HCT116 (cell line): ENCODE measurements at regions not wholly inside any gene's neighbourhood (a gene's known extent, or its start where the extent isn't known, plus 50 kb on each side); places are given as distances from the start of the nearest gene placed in this dataset.

ENCODE experiments used
- CTCF ChIP-seq, 3 experiments: fragments of 200-600 bp in 1 of 3; sonication (generic) in 1 of 3; IDR thresholded peaks in 2 of 3; conservative IDR thresholded peaks in 1 of 3; 2 replicates each; pipeline ENCODE4 v1.5.1; 2012 to 2017; ENCODE audit warnings: low read depth in 2 of 3, low read length in 2 of 3, antibody characterized with exemption in 1 of 3, borderline replicate concordance in 1 of 3, control low read depth in 1 of 3, mild to moderate bottlenecking in 1 of 3, mixed read lengths in 1 of 3, mixed run types in 1 of 3, moderate library complexity in 1 of 3; ENCODE audit not compliant: insufficient read depth in 1 of 3
- ELF1 ChIP-seq: IDR thresholded peaks from 2 replicates; pipeline ENCODE4 v1.6.1; 2012; ENCODE audit warnings: low read depth, borderline replicate concordance
- EZH2 ChIP-seq: fragments of 200-600 bp; sonication (generic); IDR thresholded peaks from 2 replicates; pipeline ENCODE4 v1.6.1; 2017; ENCODE audit warnings: antibody characterized with exemption, mixed run types
- EZH2phosphoT487 ChIP-seq: fragments of 200-600 bp; IDR thresholded peaks from 2 replicates; pipeline ENCODE4 v1.6.1; 2018; ENCODE audit warnings: antibody characterized with exemption, borderline replicate concordance
- POLR2A ChIP-seq: IDR thresholded peaks from 2 replicates; pipeline ENCODE4 v1.7.0; 2011; ENCODE audit warnings: borderline replicate concordance; ENCODE audit not compliant: insufficient read depth, insufficient read length; ENCODE audit errors: extremely low read depth
- POLR2AphosphoS5 ChIP-seq: IDR thresholded peaks from 2 replicates; pipeline ENCODE4 v1.6.1; 2011; ENCODE audit warnings: mild to moderate bottlenecking, low read depth, low read length, moderate library complexity
- RAD21 ChIP-seq: IDR thresholded peaks from 2 replicates; pipeline ENCODE4 v1.6.1; 2012; ENCODE audit warnings: low read depth, mild to moderate bottlenecking
- ZBTB33 ChIP-seq: IDR thresholded peaks from 2 replicates; pipeline ENCODE4 v1.6.1; 2011; ENCODE audit warnings: mild to moderate bottlenecking, low read length, moderate library complexity; ENCODE audit not compliant: insufficient replicate concordance; ENCODE audit errors: extremely low read depth
- ZNF274 ChIP-seq: fragments of 200-500 bp; sonication (Bioruptor generic); IDR thresholded peaks from 2 replicates; pipeline ENCODE4 v1.6.1; 2014; ENCODE audit warnings: mild to moderate bottlenecking, low read depth, low read length, inconsistent platforms
- TF ChIP-seq, protein P1 (sequence below): IDR thresholded peaks from 2 replicates; pipeline ENCODE4 v1.6.1; 2012

- TF ChIP-seq, protein P1, sequence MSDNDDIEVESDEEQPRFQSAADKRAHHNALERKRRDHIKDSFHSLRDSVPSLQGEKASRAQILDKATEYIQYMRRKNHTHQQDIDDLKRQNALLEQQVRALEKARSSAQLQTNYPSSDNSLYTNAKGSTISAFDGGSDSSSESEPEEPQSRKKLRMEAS: no peak
- no peak for TF ChIP-seq POLR2A
- TF ChIP-seq EZH2phosphoT487: no peak
- TF ChIP-seq CTCF (IDR thresholded peaks at IDR 0.05 in 2 of 3, conservative IDR thresholded peaks at IDR 0.05 in 1 of 3; ENCODE audit: borderline replicate concordance in 1 of 3, insufficient read depth in 1 of 3, low read depth in 2 of 3, low read length in 2 of 3): no peak
- TF ChIP-seq ELF1: no peak
- no peak for TF ChIP-seq RAD21
- no peak for TF ChIP-seq ZNF274
- no peak for TF ChIP-seq POLR2AphosphoS5
- no peak for TF ChIP-seq ZBTB33
- no peak for TF ChIP-seq EZH2
Measured at GRCh38 chr2:215605214-215605613, 169.3 kb upstream of the FN1 start.
